ENCODE measurements at regions not wholly inside any gene's neighbourhood (a gene's known extent, or its start where the extent isn't known, plus 50 kb on each side); places are given as distances from the start of the nearest gene placed in this dataset.

GRCh38 chr14:22010545-22011252 lies 337.1 kb upstream of the OR4E1 start:
- ATAC-seq: peak in 1 of 4 donors; percentile 23
- no peaks in the 10 kb centered on the region for H3K4me1 ChIP-seq
- intact Hi-C loops (cut with DNase I): no loop called here
- H3K9me3 ChIP-seq: no peaks in the 10 kb centered on the region
- DNase-seq: no peak
- TF ChIP-seq POLR2A (IDR thresholded peaks at IDR 0.05) (no peak), CTCF (IDR thresholded peaks at IDR 0.05) (no peak)
- no peaks in the 10 kb centered on the region for H3K27me3 ChIP-seq
- H3K4me3 ChIP-seq: no peak overlapping the region
- WGBS (ENCODE audit: insufficient coverage, low coverage, low lambda C conversion rate, missing lambda C conversion rate): 59% methylated on average over 2 of the region's 2 CpGs
- no peaks in the 10 kb centered on the region for H3K36me3 ChIP-seq
- H3K27ac ChIP-seq: no peak overlapping the region

GRCh38 chr14:22008766-22009165 lies 335.1 kb upstream of the OR4E1 start:
- no peak overlapping the region for H3K4me3 ChIP-seq

GRCh38 chr14:22007784-22008412 lies 334.3 kb upstream of the OR4E1 start:
- Histone ChIP-seq H3K4me1 (no peaks in the 10 kb centered on the region), H3K36me3 (no peaks in the 10 kb centered on the region), H3K4me3 (no peak overlapping the region), H3K9me3 (no peaks in the 10 kb centered on the region), H3K27ac (no peak overlapping the region), H3K27me3 (no peaks in the 10 kb centered on the region)
- TF ChIP-seq POLR2A (IDR thresholded peaks at IDR 0.05) (no peak), CTCF (IDR thresholded peaks at IDR 0.05) (no peak)
- no peak for DNase-seq
- no peak for ATAC-seq
- intact Hi-C loops (cut with DNase I): no loop called here
- 73% methylated on average over 6 of the region's 6 CpGs for WGBS (ENCODE audit: insufficient coverage, low coverage, low lambda C conversion rate, missing lambda C conversion rate)

More at GRCh38 chr14:22008766-22009165, 335.1 kb upstream of the OR4E1 start:
- DNase-seq: no peak
- intact Hi-C loops (cut with DNase I): no loop called here
- H3K27me3 ChIP-seq: no peaks in the 10 kb centered on the region
- no peaks in the 10 kb centered on the region for H3K36me3 ChIP-seq
- H3K9me3 ChIP-seq: no peaks in the 10 kb centered on the region
- no peaks in the 10 kb centered on the region for H3K4me1 ChIP-seq
- no peak overlapping the region for H3K27ac ChIP-seq
- whole genome bisulfite sequencing (ENCODE audit: insufficient coverage, low coverage, low lambda C conversion rate, missing lambda C conversion rate): 15% methylated on average over 1 of the region's 1 CpG
- TF ChIP-seq POLR2A (IDR thresholded peaks at IDR 0.05) (no peak), CTCF (IDR thresholded peaks at IDR 0.05) (no peak)
- ATAC-seq: no peak

GRCh38 chr14:22007363-22007762 lies 333.7 kb upstream of the OR4E1 start:
- ATAC-seq: no peak
- no peaks in the 10 kb centered on the region for H3K4me1 ChIP-seq
- H3K4me3 ChIP-seq: no peak overlapping the region
- 79% methylated on average over 3 of the region's 3 CpGs for WGBS (ENCODE audit: insufficient coverage, low coverage, low lambda C conversion rate, missing lambda C conversion rate)
- TF ChIP-seq POLR2A (IDR thresholded peaks at IDR 0.05) (no peak), CTCF (IDR thresholded peaks at IDR 0.05) (no peak)
- no peaks in the 10 kb centered on the region for H3K36me3 ChIP-seq
- H3K27me3 ChIP-seq: no peaks in the 10 kb centered on the region
- intact Hi-C loops (cut with DNase I): no loop called here
- H3K9me3 ChIP-seq: no peaks in the 10 kb centered on the region
- no peak overlapping the region for H3K27ac ChIP-seq
- no peak for DNase-seq
